GM21381 (cell line): ENCODE measurements at regions not wholly inside any gene's neighbourhood (a gene's known extent, or its start where the extent isn't known, plus 50 kb on each side); places are given as distances from the start of the nearest gene placed in this dataset.
"Not testable (repeated sequence)": the region's sequence is repeated elsewhere in the genome, so short reads cannot be mapped to it uniquely, and the experiment has no call there.

Source experiments
- ATAC-seq: cut with Tn5 transposase; IDR thresholded peaks from one replicate; pipeline ENCODE4 v1.9.1; 2021; ENCODE audit warnings: mild to moderate bottlenecking, moderate library complexity; ENCODE audit not compliant: unreplicated experiment

- ATAC-seq = no peak
These were observed 213.5 kb upstream of the PRICKLE2 start for GRCh38 chr3:64438812-64439211.

DNA sequence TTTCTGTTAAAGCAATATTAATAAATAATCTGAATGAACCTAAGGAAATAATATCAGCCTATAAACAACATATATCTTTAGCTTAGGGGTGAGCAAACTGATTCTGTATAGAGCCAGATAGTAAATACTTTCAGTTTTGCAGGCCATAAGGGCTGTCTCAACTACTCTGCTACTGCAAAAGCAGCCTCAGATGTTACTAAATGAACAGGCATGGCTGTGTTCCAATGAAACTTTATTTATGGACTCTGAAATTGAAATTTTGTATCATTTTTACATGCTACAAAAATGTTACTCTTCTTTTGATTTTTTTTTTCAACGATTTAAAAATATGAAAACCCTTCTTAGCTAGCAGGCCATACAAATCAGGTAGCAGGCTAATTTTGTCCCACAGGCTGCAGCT is 212.8 kb upstream of the PRICKLE2 start:
- ATAC-seq = no peak

- no peak for ATAC-seq
These were observed 211.9 kb upstream of the PRICKLE2 start for GRCh38 chr3:64437131-64437530.

DNA sequence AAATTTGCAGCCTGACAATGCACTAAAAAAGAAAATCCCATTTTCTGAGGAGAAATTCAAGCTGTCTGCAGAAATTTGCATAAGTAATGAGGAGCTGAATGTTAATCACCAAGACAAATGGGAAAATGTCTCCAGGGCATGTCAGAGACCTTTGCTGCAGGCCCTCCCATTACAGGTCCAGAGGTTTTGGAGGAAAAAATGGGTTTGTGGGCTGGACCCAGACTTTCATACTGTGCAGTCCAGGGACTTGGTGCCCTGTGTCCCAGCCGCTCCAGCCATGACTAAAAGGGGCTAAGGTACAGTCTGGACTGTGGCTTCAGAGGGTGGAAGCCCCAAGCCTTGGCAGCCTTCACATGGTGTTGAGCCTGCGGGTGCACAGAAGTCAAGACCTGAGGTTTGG is 209.8 kb upstream of the PRICKLE2 start:
- ATAC-seq = not testable (repeated sequence)

DNA sequence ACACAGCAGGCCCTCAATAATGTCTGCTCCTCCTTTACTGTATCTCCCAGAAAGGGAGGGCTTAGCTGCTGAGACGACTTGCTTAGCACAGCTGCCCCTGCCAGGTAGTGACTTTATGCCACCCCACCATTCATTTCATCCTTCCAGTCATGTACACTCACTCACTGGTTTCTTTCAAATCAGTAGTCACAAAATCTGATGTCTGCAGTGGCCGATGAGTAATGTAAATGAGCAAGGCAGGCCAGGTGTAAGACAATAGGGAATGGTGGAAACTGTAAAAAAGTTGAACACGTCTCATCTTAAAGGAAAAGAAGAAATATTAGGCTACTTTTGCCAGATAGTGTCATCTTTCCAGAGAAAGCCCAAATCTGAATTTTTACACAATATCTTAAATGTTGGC is 207.6 kb upstream of the PRICKLE2 start:
- no peak for ATAC-seq

GRCh38 chr3:64431526-64432091 is 206.3 kb upstream of the PRICKLE2 start:
- ATAC-seq = no peak

- ATAC-seq = no peak
These were observed 202.4 kb upstream of the PRICKLE2 start for GRCh38 chr3:64427671-64428070.

GRCh38 chr3:64426551-64426950 is 201.3 kb upstream of the PRICKLE2 start:
- ATAC-seq = no peak

GRCh38 chr3:64422932-64423331 is 197.7 kb upstream of the PRICKLE2 start:
- no peak for ATAC-seq

DNA sequence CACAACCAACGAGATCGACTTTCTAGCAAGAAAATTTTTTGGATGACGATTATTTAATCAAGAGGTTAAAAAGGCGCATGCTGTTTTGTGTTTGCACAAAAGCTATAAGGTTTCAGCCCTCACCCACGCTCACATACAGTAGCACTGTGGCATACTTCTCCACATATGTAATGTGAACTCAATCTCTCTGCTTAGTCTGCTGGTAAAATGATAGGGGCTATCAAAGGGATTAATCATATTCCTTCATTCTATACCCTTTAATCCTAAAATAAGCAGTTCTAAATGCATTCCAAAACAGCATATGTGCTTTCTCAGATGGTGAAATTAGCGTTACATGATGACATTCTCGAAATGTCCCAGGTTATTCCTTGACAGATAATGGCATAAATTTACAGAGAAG is 196.9 kb upstream of the PRICKLE2 start:
- ATAC-seq = no peak

DNA sequence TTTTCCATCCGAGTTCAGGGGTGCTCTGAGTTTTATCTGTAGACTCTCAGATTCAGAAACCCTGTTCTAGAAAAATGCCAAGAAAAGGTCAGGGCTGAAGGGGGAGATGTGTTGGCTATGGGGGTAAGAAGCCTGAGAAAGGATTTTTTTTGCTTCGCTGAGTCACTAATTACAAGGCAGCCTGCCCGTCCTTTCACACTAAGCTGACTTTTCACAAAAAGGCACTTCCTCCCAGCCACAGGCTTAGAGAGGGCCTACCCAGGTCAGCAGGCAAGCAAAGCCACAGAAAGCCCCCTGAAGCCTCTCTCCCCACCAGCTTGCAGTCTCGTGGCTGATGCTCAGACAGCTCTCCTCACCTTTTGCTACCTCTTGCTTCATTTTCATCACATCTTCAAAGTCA is 192.6 kb upstream of the PRICKLE2 start:
- no peak for ATAC-seq

DNA sequence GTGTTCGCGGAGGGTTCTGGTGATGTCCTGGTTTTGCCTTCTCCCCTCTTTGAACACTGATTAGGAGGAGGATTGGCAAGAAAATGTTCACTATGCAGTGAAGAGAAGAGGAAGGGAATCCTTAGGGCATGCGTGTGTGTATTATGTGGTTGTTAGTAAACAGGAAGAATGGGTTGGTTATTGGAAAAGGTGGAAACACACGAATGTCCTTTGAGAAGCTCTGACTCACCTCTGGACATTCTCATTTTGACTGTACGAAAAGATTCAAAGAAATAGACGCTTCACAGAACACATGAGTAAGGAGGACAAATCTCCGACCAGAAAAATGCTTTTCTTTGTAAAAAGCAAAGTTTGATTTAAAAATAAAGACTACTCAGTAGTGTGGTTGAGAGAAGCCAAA is 188.8 kb upstream of the PRICKLE2 start:
- no peak for ATAC-seq

DNA sequence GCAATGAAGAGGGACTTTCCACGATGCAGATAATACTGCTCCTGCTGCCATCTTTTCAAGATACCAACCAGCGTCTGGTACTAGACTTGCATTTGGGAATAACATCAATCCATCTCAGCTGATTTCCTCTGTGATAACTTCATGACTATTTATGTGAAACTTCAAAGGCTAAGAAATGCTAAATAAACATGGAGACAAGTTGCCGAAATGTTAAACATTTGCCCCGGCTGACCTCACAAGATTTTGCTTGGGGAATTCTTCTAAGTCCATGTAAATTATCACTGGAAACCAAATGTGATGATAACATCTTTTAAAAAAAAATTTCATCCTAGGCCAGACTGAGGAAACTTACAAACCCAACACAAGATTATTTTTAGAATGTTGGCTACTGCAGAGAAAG is 185.8 kb upstream of the PRICKLE2 start:
- ATAC-seq = no peak

DNA sequence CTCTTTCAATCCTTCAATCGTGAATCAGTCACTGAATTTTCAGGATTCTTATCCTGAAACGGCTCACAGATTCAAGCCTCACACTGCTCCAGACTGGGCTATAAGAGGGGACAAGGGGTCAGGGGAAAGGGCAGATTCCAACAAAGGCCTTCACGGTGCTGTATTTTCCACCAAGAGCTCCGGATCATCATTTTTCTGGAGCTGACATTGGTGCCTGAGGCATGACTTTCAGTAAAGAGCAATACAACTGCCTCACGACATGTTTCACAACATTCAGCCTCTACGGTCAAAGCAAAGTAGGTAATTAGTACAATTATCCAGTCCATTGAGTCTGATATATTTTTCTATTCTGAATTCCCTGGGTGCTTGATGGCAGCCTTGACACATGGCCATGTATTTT is 185.0 kb upstream of the PRICKLE2 start:
- no peak for ATAC-seq

DNA sequence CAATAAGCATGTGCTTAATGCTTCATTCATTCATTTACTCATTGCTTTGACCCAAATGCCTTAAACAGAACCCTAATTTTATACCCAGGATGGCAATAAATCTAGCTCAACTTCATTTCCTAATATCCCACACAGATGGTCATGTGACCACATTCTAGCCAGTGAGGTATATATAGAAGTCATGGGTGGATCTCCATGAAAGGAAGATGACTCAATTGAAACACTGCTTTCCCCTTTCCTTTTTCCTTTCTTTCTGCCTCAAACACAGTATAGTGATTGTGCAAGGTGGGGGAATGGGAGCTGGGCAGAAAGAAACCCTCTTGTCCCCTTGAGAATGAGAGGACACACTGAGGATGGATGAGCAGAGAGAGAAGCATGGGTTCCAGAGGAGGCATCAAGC is 183.5 kb upstream of the PRICKLE2 start:
- no peak for ATAC-seq

DNA sequence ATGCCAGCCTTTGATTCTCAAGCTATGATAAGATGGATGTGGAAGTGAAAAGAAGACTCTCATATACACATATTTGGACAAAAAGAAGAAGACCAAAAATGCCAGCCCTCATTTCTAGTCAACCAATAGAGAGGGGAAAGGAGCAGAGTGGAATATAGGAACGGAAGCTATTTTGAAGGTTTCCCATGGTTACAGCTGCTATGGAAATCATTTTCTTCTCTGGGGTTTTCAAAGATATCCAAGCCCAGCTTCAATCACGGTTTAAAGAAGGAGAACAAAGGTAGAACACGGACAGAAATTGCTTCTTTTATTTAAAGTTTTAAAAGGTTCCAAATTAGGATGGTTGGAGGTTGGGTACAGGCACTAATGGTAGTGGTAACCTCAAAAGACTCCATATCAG is 181.0 kb upstream of the PRICKLE2 start:
- ATAC-seq = no peak

DNA sequence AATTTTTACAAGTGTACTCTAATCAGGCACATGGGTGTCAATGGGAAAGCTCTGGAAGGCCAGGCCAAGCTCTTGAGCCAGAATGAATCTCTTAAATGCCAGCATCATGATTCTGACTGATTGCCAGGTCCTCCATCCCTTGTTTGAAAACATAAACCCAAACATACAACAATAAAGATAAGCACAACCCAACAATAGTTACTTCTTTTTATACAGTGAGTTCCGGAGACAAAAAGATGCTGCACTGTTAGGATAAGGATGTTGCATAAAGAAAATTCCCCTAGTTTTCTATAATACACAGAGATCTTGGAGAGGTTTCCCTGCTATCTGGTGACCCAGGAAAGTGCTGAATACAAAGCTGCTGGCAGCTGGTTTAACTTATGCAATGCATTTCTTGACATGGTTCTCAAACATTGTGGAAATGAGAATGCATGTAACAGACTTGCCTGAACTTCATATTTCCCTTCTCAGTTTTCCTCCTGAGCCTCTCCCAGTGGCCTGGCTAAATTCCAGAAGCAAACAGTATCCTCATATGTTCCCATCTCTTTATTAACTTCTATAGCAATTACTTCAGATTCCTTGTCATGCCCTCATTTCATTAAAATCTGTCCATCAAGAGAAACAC is 180.1 kb upstream of the PRICKLE2 start:
- ATAC-seq = no peak

DNA sequence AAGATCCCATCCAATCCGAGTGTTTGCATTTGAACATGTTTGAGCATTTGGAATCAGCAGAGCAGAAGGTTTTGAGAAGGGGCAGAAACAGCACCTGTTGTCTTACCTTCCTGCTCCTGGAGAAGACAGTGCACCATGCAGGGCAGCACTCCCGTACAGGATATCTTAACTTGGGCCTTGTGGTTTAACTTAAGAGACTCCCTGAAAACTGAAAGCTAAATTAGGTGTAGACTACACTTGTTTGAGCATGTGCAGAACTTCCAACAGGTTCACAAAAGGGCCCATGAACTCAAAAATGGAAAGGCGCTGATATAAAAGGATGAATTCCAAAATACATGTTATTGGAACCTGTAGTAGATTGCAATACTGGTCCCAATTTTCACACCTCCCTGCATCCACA is 175.4 kb upstream of the PRICKLE2 start:
- ATAC-seq = no peak

DNA sequence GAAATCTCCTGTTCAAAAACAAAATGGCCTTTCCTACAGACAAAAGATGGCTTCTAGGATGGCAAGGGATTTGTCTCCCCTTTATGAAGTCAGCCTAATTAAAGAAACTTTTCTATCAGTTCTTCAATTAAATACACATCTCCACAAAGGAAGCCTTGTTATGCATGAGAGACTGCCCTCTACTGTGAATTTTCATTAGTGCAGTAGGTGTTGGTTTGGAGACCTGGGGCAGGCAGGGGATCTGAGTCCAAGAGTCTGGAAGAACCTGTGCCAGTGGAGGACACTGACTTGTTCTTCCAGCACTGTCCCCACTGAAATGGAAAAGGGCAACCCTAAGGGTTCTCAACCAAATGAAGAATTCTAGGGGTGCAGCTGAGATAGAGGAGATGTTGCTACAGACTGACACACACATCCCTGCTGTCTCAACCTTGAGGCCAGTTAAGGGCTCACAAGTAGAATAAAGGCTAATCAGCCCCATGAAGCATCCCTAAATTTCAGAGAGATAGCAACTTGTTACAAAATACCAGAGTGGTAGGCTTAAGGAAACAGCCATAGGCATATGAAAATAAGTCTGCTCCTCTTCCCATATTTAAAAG is 174.0 kb upstream of the PRICKLE2 start:
- no peak for ATAC-seq

- ATAC-seq = no peak
These were observed 173.2 kb upstream of the PRICKLE2 start for GRCh38 chr3:64398476-64398875.

- ATAC-seq = no peak
These were observed 172.7 kb upstream of the PRICKLE2 start for GRCh38 chr3:64398006-64398405.

DNA sequence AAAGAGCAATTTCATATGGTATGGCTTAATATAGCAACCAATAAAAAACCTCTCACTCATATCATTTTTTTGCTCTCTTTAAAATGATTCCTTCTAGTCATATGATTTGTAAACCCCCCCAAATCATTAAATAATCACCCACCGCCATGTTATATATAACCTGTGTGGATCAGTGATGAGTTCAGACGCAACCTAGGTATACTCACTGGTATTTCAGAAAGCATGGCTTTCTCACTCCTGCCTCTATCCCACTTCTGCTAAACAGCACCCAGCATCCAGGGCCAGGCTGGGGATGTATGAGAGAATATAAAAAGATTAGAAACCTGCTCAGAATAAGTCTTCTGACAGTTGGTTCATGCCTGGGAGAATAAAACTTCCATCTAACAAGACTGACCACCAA is 172.3 kb upstream of the PRICKLE2 start:
- ATAC-seq = no peak

DNA sequence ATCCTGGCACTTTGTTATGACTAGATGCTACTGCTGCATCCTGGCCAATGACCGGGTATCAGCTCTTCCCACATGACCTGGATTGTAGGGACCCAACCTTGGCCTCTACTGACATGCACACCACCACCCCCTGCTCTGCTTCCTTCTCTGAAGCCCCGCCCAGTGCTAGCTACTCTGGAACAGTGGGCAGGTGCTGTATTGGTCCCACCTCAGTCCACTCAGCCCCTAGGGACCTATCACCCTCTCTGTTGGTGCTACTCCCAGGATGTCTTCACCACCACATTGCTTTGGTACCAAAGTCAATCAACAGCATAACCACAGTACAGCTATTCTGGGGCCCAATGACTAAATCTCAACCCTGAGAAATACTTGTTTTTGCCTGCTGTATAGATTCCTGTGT is 170.2 kb upstream of the PRICKLE2 start:
- ATAC-seq = no peak
